Neural cell (in vitro differentiated cells): ENCODE measurements at regions not wholly inside any gene's neighbourhood (a gene's known extent, or its start where the extent isn't known, plus 50 kb on each side); places are given as distances from the start of the nearest gene placed in this dataset.

Experiments used
- H2AFZ ChIP-seq: fragments of 200-600, 300-800 bp; sonication (generic), shearing (Covaris generic); 2 replicates; pipeline ENCODE4 v1.6.0; 2014; ENCODE audit warnings: low read depth, mild to moderate bottlenecking, antibody characterized with exemption, low read length, moderate library complexity
- H3F3A ChIP-seq: fragments of 200-600 bp; shearing (Covaris generic); 2 replicates; pipeline ENCODE4 v1.6.1; 2016; ENCODE audit warnings: mild to moderate bottlenecking, moderate library complexity, mixed read lengths, antibody characterized with exemption, low read length; ENCODE audit not compliant: insufficient read depth, poor library complexity, severe bottlenecking
- H3K27ac ChIP-seq: fragments of 200-600, 300-800 bp; sonication (generic), shearing (Covaris generic); 2 replicates; pipeline ENCODE4 v1.5.1; 2014; ENCODE audit warnings: mild to moderate bottlenecking, low read length, moderate library complexity
- H3K27me3 ChIP-seq: fragments of 300-800, 200-600 bp; sonication (generic), shearing (Covaris generic); 2 replicates; pipeline ENCODE4 v1.6.0; 2014; ENCODE audit warnings: mild to moderate bottlenecking, low read depth, low read length, moderate library complexity; ENCODE audit not compliant: insufficient read depth
- H3K36me3 ChIP-seq: fragments of 300-800, 200-600 bp; sonication (generic), shearing (Covaris generic); 2 replicates; pipeline ENCODE4 v1.5.1; 2014; ENCODE audit warnings: mild to moderate bottlenecking, antibody characterized with exemption, low read length, moderate library complexity; ENCODE audit not compliant: insufficient read depth
- H3K4me2 ChIP-seq: fragments of 300-800, 200-600 bp; sonication (generic), shearing (Covaris generic); 2 replicates; pipeline ENCODE4 v1.6.0; 2014; ENCODE audit warnings: mild to moderate bottlenecking, low read length
- H3K4me3 ChIP-seq: fragments of 300-800, 200-600 bp; sonication (generic), shearing (Covaris generic); 2 replicates; pipeline ENCODE4 v1.5.1; 2014; ENCODE audit warnings: mild to moderate bottlenecking, low read length, moderate library complexity
- H3K79me2 ChIP-seq: fragments of 200-600 bp; shearing (Covaris generic); replicated peaks from 2 replicates; pipeline ENCODE4 v1.6.0; 2014; ENCODE audit warnings: mild to moderate bottlenecking, low read length, moderate library complexity; ENCODE audit not compliant: insufficient read depth
- H3K9ac ChIP-seq: fragments of 300-800, 200-600 bp; sonication (generic), shearing (Covaris generic); 2 replicates; pipeline ENCODE4 v1.6.1; 2016; ENCODE audit warnings: mild to moderate bottlenecking, low read length, mixed read lengths
- H3K9me2 ChIP-seq: fragments of 200-600 bp; shearing (Covaris generic); 2 replicates; pipeline ENCODE4 v1.6.1; 2016; ENCODE audit warnings: mild to moderate bottlenecking, low read length, mixed read lengths; ENCODE audit not compliant: insufficient read depth
- H3K9me3 ChIP-seq: fragments of 200-600, 300-800 bp; sonication (generic), shearing (Covaris generic); 2 replicates; pipeline ENCODE4 v1.6.1; 2016; ENCODE audit warnings: mild to moderate bottlenecking, mixed run types, low read length, moderate library complexity, mixed read lengths
- H4K20me1 ChIP-seq: fragments of 200-600 bp; shearing (Covaris generic); 2 replicates; pipeline ENCODE4 v1.6.1; 2016; ENCODE audit warnings: mild to moderate bottlenecking, mixed run types; ENCODE audit not compliant: insufficient read depth
- EP300 ChIP-seq: fragments of 450-650 bp; conservative IDR thresholded peaks from 2 replicates; pipeline ENCODE4 v1.6.1; 2014; ENCODE audit warnings: antibody characterized with exemption, mild to moderate bottlenecking, moderate library complexity; ENCODE audit not compliant: poor library complexity, severe bottlenecking
- EZH2 ChIP-seq: fragments of 200-600, 300-800 bp; shearing (Covaris generic), sonication (generic); IDR thresholded peaks from 2 replicates; pipeline ENCODE4 v1.6.1; 2014; ENCODE audit warnings: antibody characterized with exemption, low read length, borderline replicate concordance, mild to moderate bottlenecking; ENCODE audit not compliant: insufficient read depth, poor library complexity, severe bottlenecking
- MXI1 ChIP-seq: fragments of 450-650 bp; conservative IDR thresholded peaks from 2 replicates; pipeline ENCODE4 v1.6.1; 2014; ENCODE audit warnings: antibody characterized with exemption, mild to moderate bottlenecking; ENCODE audit not compliant: poor library complexity, severe bottlenecking
- POLR2AphosphoS5 ChIP-seq: IDR thresholded peaks from 2 replicates; pipeline ENCODE4 v1.6.1; 2012
- RAD21 ChIP-seq: fragments of 450-650 bp; conservative IDR thresholded peaks from 2 replicates; pipeline ENCODE4 v1.6.1; 2014; ENCODE audit warnings: antibody characterized with exemption, mild to moderate bottlenecking, moderate library complexity
- SMC3 ChIP-seq: fragments of 450-650 bp; conservative IDR thresholded peaks from 2 replicates; pipeline ENCODE4 v1.6.1; 2014; ENCODE audit warnings: antibody characterized with exemption, mild to moderate bottlenecking, moderate library complexity; ENCODE audit not compliant: poor library complexity
- TAF1 ChIP-seq: IDR thresholded peaks from 2 replicates; pipeline ENCODE4 v1.6.1; 2012; ENCODE audit warnings: low read depth
- TF ChIP-seq, protein P1 (sequence below): IDR thresholded peaks from 2 replicates; pipeline ENCODE4 v1.6.1; 2012; ENCODE audit warnings: borderline replicate concordance
- TF ChIP-seq, protein P2 (sequence below): fragments of 450-650 bp; IDR thresholded peaks from 2 replicates; pipeline ENCODE4 v1.5.1; 2014; ENCODE audit warnings: antibody characterized with exemption, mild to moderate bottlenecking, moderate library complexity; ENCODE audit not compliant: poor library complexity, severe bottlenecking

DNA sequence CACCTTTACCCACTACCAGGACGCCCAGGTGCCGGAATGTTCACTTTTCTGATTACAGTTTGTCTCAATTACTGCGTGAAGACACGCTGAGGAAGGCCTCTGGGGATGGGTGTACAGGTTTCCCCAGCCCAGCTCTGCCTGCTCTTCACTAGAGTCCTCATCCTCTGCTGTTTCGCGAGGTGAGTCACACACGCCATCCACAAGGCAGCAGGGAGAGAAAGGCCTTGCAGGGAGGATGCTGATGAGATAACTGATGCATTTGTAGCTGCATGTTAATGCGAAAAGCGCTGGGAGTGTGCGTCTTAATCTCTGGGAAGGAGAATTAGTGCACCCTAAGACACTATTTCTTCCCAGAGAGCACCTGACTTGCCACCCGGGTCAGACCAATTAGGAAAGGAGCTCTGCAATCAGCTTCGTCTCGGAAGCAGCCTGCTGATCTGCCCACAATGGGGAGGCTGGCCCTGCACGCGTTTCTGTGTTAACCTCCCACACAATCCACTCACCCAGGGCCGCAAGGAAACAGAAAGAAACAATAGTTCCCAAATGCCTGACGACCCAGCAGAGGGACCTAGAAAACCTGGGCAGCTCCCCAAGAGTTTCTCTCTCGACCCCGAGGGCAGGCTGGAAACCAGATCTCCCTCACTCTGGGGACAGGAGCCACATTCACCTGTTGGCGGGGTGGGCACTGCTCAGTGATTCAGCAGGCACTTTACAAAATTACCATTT lies 578.7 kb downstream of the GLRX3 start:
- Histone ChIP-seq H3K27ac (peak overlapping the region; percentile 51), H2AFZ (no peak overlapping the region), H3K4me3 (peak overlapping the region; percentile 27), H3F3A (no peaks in the 10 kb centered on the region), H3K79me2 (no peaks in the 10 kb centered on the region), H3K27me3 (no peaks in the 10 kb centered on the region), H3K9ac (peak overlapping the region; percentile 38), H4K20me1 (no peaks in the 10 kb centered on the region), H3K4me2 (no peak overlapping the region), H3K9me2 (no peaks in the 10 kb centered on the region), H3K9me3 (no peaks in the 10 kb centered on the region), H3K36me3 (no peaks in the 10 kb centered on the region)
- TF ChIP-seq EZH2: no peak
- TF ChIP-seq, protein P1, sequence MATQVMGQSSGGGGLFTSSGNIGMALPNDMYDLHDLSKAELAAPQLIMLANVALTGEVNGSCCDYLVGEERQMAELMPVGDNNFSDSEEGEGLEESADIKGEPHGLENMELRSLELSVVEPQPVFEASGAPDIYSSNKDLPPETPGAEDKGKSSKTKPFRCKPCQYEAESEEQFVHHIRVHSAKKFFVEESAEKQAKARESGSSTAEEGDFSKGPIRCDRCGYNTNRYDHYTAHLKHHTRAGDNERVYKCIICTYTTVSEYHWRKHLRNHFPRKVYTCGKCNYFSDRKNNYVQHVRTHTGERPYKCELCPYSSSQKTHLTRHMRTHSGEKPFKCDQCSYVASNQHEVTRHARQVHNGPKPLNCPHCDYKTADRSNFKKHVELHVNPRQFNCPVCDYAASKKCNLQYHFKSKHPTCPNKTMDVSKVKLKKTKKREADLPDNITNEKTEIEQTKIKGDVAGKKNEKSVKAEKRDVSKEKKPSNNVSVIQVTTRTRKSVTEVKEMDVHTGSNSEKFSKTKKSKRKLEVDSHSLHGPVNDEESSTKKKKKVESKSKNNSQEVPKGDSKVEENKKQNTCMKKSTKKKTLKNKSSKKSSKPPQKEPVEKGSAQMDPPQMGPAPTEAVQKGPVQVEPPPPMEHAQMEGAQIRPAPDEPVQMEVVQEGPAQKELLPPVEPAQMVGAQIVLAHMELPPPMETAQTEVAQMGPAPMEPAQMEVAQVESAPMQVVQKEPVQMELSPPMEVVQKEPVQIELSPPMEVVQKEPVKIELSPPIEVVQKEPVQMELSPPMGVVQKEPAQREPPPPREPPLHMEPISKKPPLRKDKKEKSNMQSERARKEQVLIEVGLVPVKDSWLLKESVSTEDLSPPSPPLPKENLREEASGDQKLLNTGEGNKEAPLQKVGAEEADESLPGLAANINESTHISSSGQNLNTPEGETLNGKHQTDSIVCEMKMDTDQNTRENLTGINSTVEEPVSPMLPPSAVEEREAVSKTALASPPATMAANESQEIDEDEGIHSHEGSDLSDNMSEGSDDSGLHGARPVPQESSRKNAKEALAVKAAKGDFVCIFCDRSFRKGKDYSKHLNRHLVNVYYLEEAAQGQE: peak; percentile 73
- no peak for TF ChIP-seq MXI1
- TF ChIP-seq POLR2AphosphoS5: peak; percentile 60
- TF ChIP-seq SMC3: no peak
- no peak for TF ChIP-seq RAD21
- TF ChIP-seq, protein P2, sequence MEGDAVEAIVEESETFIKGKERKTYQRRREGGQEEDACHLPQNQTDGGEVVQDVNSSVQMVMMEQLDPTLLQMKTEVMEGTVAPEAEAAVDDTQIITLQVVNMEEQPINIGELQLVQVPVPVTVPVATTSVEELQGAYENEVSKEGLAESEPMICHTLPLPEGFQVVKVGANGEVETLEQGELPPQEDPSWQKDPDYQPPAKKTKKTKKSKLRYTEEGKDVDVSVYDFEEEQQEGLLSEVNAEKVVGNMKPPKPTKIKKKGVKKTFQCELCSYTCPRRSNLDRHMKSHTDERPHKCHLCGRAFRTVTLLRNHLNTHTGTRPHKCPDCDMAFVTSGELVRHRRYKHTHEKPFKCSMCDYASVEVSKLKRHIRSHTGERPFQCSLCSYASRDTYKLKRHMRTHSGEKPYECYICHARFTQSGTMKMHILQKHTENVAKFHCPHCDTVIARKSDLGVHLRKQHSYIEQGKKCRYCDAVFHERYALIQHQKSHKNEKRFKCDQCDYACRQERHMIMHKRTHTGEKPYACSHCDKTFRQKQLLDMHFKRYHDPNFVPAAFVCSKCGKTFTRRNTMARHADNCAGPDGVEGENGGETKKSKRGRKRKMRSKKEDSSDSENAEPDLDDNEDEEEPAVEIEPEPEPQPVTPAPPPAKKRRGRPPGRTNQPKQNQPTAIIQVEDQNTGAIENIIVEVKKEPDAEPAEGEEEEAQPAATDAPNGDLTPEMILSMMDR: no peak
- TF ChIP-seq EP300: peak; percentile 28

- Histone ChIP-seq H3K9me3 (no peaks in the 10 kb centered on the region), H3K79me2 (no peaks in the 10 kb centered on the region), H3K9me2 (no peaks in the 10 kb centered on the region), H3K27ac (no peak overlapping the region), H3F3A (no peaks in the 10 kb centered on the region), H3K4me3 (no peak overlapping the region), H3K4me2 (no peak overlapping the region), H3K36me3 (no peaks in the 10 kb centered on the region), H4K20me1 (no peaks in the 10 kb centered on the region), H2AFZ (no peak overlapping the region), H3K9ac (no peak overlapping the region), H3K27me3 (no peaks in the 10 kb centered on the region)
- no peak for TF ChIP-seq RAD21
- no peak for TF ChIP-seq MXI1
- TF ChIP-seq POLR2AphosphoS5: no peak
- no peak for TF ChIP-seq TAF1
- TF ChIP-seq, protein P1: no peak
- TF ChIP-seq EP300: no peak
- TF ChIP-seq EZH2: no peak
- TF ChIP-seq, protein P2: no peak
- no peak for TF ChIP-seq SMC3
These were observed 579.8 kb downstream of the GLRX3 start for GRCh38 chr10:130715686-130716670.
